ENCODE measurements at regions not wholly inside any gene's neighbourhood (a gene's known extent, or its start where the extent isn't known, plus 50 kb on each side); places are given as distances from the start of the nearest gene placed in this dataset.

GRCh38 chr16:54591816-54592246 lies 305.2 kb upstream of the IRX3 start:
- Histone ChIP-seq H3K27me3 (ENCODE audit: control insufficient read depth, insufficient read depth, low read length) (peaks cover 2% of the 10 kb centered on the region), H3K4me3 (ENCODE audit: low read depth, low read length) (no peak overlapping the region), H3K36me3 (ENCODE audit: control insufficient read depth, insufficient read depth, low read length) (no peaks in the 10 kb centered on the region), H3K4me1 (ENCODE audit: control insufficient read depth, insufficient read depth, low read length, poor library complexity, severe bottlenecking) (no peaks in the 10 kb centered on the region), H3K27ac (ENCODE audit: insufficient read depth, low read length, poor library complexity, severe bottlenecking) (no peak overlapping the region), H3K9me3 (ENCODE audit: control insufficient read depth in 2 of 2, low read length in 2 of 2) (no peaks in the 10 kb centered on the region)
- H3K36me3 Mint-ChIP-seq = no peaks in the 10 kb centered on the region
- peaks cover 0 to 2% (median 0%) of the 10 kb centered on the region in 4 donors for H3K4me1 Mint-ChIP-seq
- DNase-seq (no peak), ATAC-seq (ENCODE audit: low read depth in 2 of 2) (no peak)
- peaks cover 0 to 4% (median 0%) of the 10 kb centered on the region in 7 donors for H3K9me3 Mint-ChIP-seq
- no peak overlapping the region for H3K27ac Mint-ChIP-seq
- H3K27me3 Mint-ChIP-seq = peaks cover 20% of the 10 kb centered on the region
- no peak overlapping the region for H3K4me3 Mint-ChIP-seq

GRCh38 chr16:54590836-54591235 lies 304.2 kb upstream of the IRX3 start:
- Mint-ChIP-seq H3K4me1 (peaks cover 0 to 2% (median 0%) of the 10 kb centered on the region in 4 donors), H3K27me3 (peaks cover 17% of the 10 kb centered on the region), H3K27ac (no peak overlapping the region), H3K36me3 (no peaks in the 10 kb centered on the region), H3K4me3 (no peak overlapping the region), H3K9me3 (peaks cover 0 to 4% (median 0%) of the 10 kb centered on the region in 7 donors)
- Histone ChIP-seq H3K4me3 (ENCODE audit: low read depth, low read length) (no peak overlapping the region), H3K36me3 (ENCODE audit: control insufficient read depth, insufficient read depth, low read length) (no peaks in the 10 kb centered on the region), H3K4me1 (ENCODE audit: control insufficient read depth, insufficient read depth, low read length, poor library complexity, severe bottlenecking) (no peaks in the 10 kb centered on the region), H3K27ac (ENCODE audit: insufficient read depth, low read length, poor library complexity, severe bottlenecking) (no peak overlapping the region), H3K27me3 (ENCODE audit: control insufficient read depth, insufficient read depth, low read length) (peaks cover 2% of the 10 kb centered on the region), H3K9me3 (ENCODE audit: control insufficient read depth in 2 of 2, low read length in 2 of 2) (no peaks in the 10 kb centered on the region)
- DNase-seq (no peak), ATAC-seq (ENCODE audit: low read depth in 2 of 2) (no peak)

GRCh38 chr16:54589326-54589725 lies 302.7 kb upstream of the IRX3 start:
- no peaks in the 10 kb centered on the region for H3K36me3 Mint-ChIP-seq
- no peak overlapping the region for H3K27ac Mint-ChIP-seq

GRCh38 chr16:54588026-54588425 lies 301.4 kb upstream of the IRX3 start:
- H3K4me3 Mint-ChIP-seq = no peak overlapping the region
- H3K27me3 Mint-ChIP-seq = peaks cover 15% of the 10 kb centered on the region
- ATAC-seq (ENCODE audit: low read depth in 2 of 2) (no peak), DNase-seq (no peak)
- Histone ChIP-seq H3K27me3 (ENCODE audit: control insufficient read depth, insufficient read depth, low read length) (no peaks in the 10 kb centered on the region), H3K27ac (ENCODE audit: insufficient read depth, low read length, poor library complexity, severe bottlenecking) (no peak overlapping the region), H3K9me3 (ENCODE audit: control insufficient read depth in 2 of 2, low read length in 2 of 2) (no peaks in the 10 kb centered on the region), H3K36me3 (ENCODE audit: control insufficient read depth, insufficient read depth, low read length) (no peaks in the 10 kb centered on the region), H3K4me3 (ENCODE audit: low read depth, low read length) (no peak overlapping the region), H3K4me1 (ENCODE audit: control insufficient read depth, insufficient read depth, low read length, poor library complexity, severe bottlenecking) (no peaks in the 10 kb centered on the region)
- no peak overlapping the region for H3K27ac Mint-ChIP-seq
- H3K9me3 Mint-ChIP-seq = peaks cover 0 to 4% (median 0%) of the 10 kb centered on the region in 7 donors
- H3K36me3 Mint-ChIP-seq = no peaks in the 10 kb centered on the region
- no peaks in the 10 kb centered on the region for H3K4me1 Mint-ChIP-seq

More at GRCh38 chr16:54589326-54589725, 302.7 kb upstream of the IRX3 start:
- Histone ChIP-seq H3K27ac (ENCODE audit: insufficient read depth, low read length, poor library complexity, severe bottlenecking) (no peak overlapping the region), H3K27me3 (ENCODE audit: control insufficient read depth, insufficient read depth, low read length) (peaks cover 2% of the 10 kb centered on the region), H3K36me3 (ENCODE audit: control insufficient read depth, insufficient read depth, low read length) (no peaks in the 10 kb centered on the region), H3K9me3 (ENCODE audit: control insufficient read depth in 2 of 2, low read length in 2 of 2) (no peaks in the 10 kb centered on the region), H3K4me1 (ENCODE audit: control insufficient read depth, insufficient read depth, low read length, poor library complexity, severe bottlenecking) (no peaks in the 10 kb centered on the region), H3K4me3 (ENCODE audit: low read depth, low read length) (no peak overlapping the region)
- Mint-ChIP-seq H3K9me3 (peaks cover 0 to 4% (median 0%) of the 10 kb centered on the region in 7 donors), H3K27me3 (peaks cover 15% of the 10 kb centered on the region), H3K4me3 (no peak overlapping the region), H3K4me1 (no peaks in the 10 kb centered on the region)
- no peak for ATAC-seq (ENCODE audit: low read depth in 2 of 2)
- no peak for DNase-seq

GRCh38 chr16:54587176-54587515 lies 300.6 kb upstream of the IRX3 start:
- Mint-ChIP-seq H3K4me1 (no peaks in the 10 kb centered on the region), H3K27ac (no peak overlapping the region), H3K9me3 (peaks cover 0 to 4% (median 0%) of the 10 kb centered on the region in 7 donors), H3K4me3 (no peak overlapping the region), H3K36me3 (no peaks in the 10 kb centered on the region), H3K27me3 (peaks cover 11% of the 10 kb centered on the region)
- ATAC-seq (ENCODE audit: low read depth in 2 of 2) (no peak), DNase-seq (no peak)
- Histone ChIP-seq H3K4me3 (ENCODE audit: low read depth, low read length) (no peak overlapping the region), H3K36me3 (ENCODE audit: control insufficient read depth, insufficient read depth, low read length) (no peaks in the 10 kb centered on the region), H3K9me3 (ENCODE audit: control insufficient read depth in 2 of 2, low read length in 2 of 2) (no peaks in the 10 kb centered on the region), H3K27me3 (ENCODE audit: control insufficient read depth, insufficient read depth, low read length) (no peaks in the 10 kb centered on the region), H3K4me1 (ENCODE audit: control insufficient read depth, insufficient read depth, low read length, poor library complexity, severe bottlenecking) (no peaks in the 10 kb centered on the region), H3K27ac (ENCODE audit: insufficient read depth, low read length, poor library complexity, severe bottlenecking) (no peak overlapping the region)

GRCh38 chr16:54586474-54587175 lies 300.0 kb upstream of the IRX3 start:
- Mint-ChIP-seq H3K4me1 (no peaks in the 10 kb centered on the region), H3K27ac (no peak overlapping the region), H3K4me3 (no peak overlapping the region), H3K27me3 (peaks cover 11% of the 10 kb centered on the region), H3K9me3 (peaks cover 0 to 4% (median 0%) of the 10 kb centered on the region in 7 donors), H3K36me3 (no peaks in the 10 kb centered on the region)
- DNase-seq (no peak), ATAC-seq (ENCODE audit: low read depth in 2 of 2) (no peak)
- no peaks in the 10 kb centered on the region for H3K9me3 ChIP-seq (ENCODE audit: control insufficient read depth in 2 of 2, low read length in 2 of 2)
- H3K4me3 ChIP-seq (ENCODE audit: low read depth, low read length) = no peak overlapping the region
- H3K4me1 ChIP-seq (ENCODE audit: control insufficient read depth, insufficient read depth, low read length, poor library complexity, severe bottlenecking) = no peaks in the 10 kb centered on the region
- H3K27me3 ChIP-seq (ENCODE audit: control insufficient read depth, insufficient read depth, low read length) = no peaks in the 10 kb centered on the region
- no peak overlapping the region for H3K27ac ChIP-seq (ENCODE audit: insufficient read depth, low read length, poor library complexity, severe bottlenecking)
- no peaks in the 10 kb centered on the region for H3K36me3 ChIP-seq (ENCODE audit: control insufficient read depth, insufficient read depth, low read length)

GRCh38 chr16:54585998-54586340 lies 299.4 kb upstream of the IRX3 start:
- peaks cover 10% of the 10 kb centered on the region for H3K27me3 Mint-ChIP-seq
- no peaks in the 10 kb centered on the region for H3K36me3 Mint-ChIP-seq
- H3K27ac Mint-ChIP-seq = no peak overlapping the region
- H3K9me3 Mint-ChIP-seq = peaks cover 0 to 4% (median 0%) of the 10 kb centered on the region in 7 donors
- H3K4me1 Mint-ChIP-seq = no peaks in the 10 kb centered on the region
- H3K4me3 Mint-ChIP-seq = no peak overlapping the region
- Histone ChIP-seq H3K27ac (ENCODE audit: insufficient read depth, low read length, poor library complexity, severe bottlenecking) (no peak overlapping the region), H3K4me1 (ENCODE audit: control insufficient read depth, insufficient read depth, low read length, poor library complexity, severe bottlenecking) (no peaks in the 10 kb centered on the region), H3K36me3 (ENCODE audit: control insufficient read depth, insufficient read depth, low read length) (no peaks in the 10 kb centered on the region), H3K27me3 (ENCODE audit: control insufficient read depth, insufficient read depth, low read length) (no peaks in the 10 kb centered on the region), H3K9me3 (ENCODE audit: control insufficient read depth in 2 of 2, low read length in 2 of 2) (no peaks in the 10 kb centered on the region), H3K4me3 (ENCODE audit: low read depth, low read length) (no peak overlapping the region)
- no peak for DNase-seq
- ATAC-seq (ENCODE audit: low read depth in 2 of 2) = no peak

All from CD4-positive, CD25-positive, alpha-beta regulatory T cell (primary cell).